ENCODE measurements at regions not wholly inside any gene's neighbourhood (a gene's known extent, or its start where the extent isn't known, plus 50 kb on each side); places are given as distances from the start of the nearest gene placed in this dataset.

GRCh38 chr2:464562-465309 is 176.8 kb upstream of the ALKAL2 start:
- no peak overlapping the region for H3K4me3 ChIP-seq (ENCODE audit: low read depth, low read length)
- no peak for TF ChIP-seq CTCF (conservative IDR thresholded peaks at IDR 0.05; ENCODE audit: low read depth, low read length)
- no peak for DNase-seq (ENCODE audit: low read depth)

- DNase-seq (ENCODE audit: low read depth), result peak; percentile 5
- TF ChIP-seq CTCF (conservative IDR thresholded peaks at IDR 0.05; ENCODE audit: low read depth, low read length), result no peak
- no peak overlapping the region for H3K4me3 ChIP-seq (ENCODE audit: low read depth, low read length)
Measured at GRCh38 chr2:460861-461260, 173.0 kb upstream of the ALKAL2 start.

- no peak for TF ChIP-seq CTCF (conservative IDR thresholded peaks at IDR 0.05; ENCODE audit: low read depth, low read length)
- no peak for DNase-seq (ENCODE audit: low read depth)
- H3K4me3 ChIP-seq (ENCODE audit: low read depth, low read length), result no peak overlapping the region
Measured at GRCh38 chr2:459931-460330, 172.0 kb upstream of the ALKAL2 start.

- no peak for TF ChIP-seq CTCF (conservative IDR thresholded peaks at IDR 0.05; ENCODE audit: low read depth, low read length)
- DNase-seq (ENCODE audit: low read depth), result no peak
- H3K4me3 ChIP-seq (ENCODE audit: low read depth, low read length), result no peak overlapping the region
Measured at GRCh38 chr2:458425-458815, 170.5 kb upstream of the ALKAL2 start.

- no peak for DNase-seq (ENCODE audit: low read depth)
- no peak for TF ChIP-seq CTCF (conservative IDR thresholded peaks at IDR 0.05; ENCODE audit: low read depth, low read length)
- H3K4me3 ChIP-seq (ENCODE audit: low read depth, low read length), result no peak overlapping the region
Measured at GRCh38 chr2:457792-458424, 170.0 kb upstream of the ALKAL2 start.

GRCh38 chr2:457262-457661 is 169.4 kb upstream of the ALKAL2 start:
- H3K4me3 ChIP-seq (ENCODE audit: low read depth, low read length), result no peak overlapping the region
- TF ChIP-seq CTCF (conservative IDR thresholded peaks at IDR 0.05; ENCODE audit: low read depth, low read length), result no peak
- no peak for DNase-seq (ENCODE audit: low read depth)

GRCh38 chr2:455913-456312 is 168.0 kb upstream of the ALKAL2 start:
- H3K4me3 ChIP-seq (ENCODE audit: low read depth, low read length), result no peak overlapping the region
- TF ChIP-seq CTCF (conservative IDR thresholded peaks at IDR 0.05; ENCODE audit: low read depth, low read length), result no peak
- DNase-seq (ENCODE audit: low read depth), result no peak

Data from choroid plexus epithelial cell (primary cell).